ENCODE measurements at regions not wholly inside any gene's neighbourhood (a gene's known extent, or its start where the extent isn't known, plus 50 kb on each side); places are given as distances from the start of the nearest gene placed in this dataset.

- DNase-seq (ENCODE audit: insufficient read length, low spot score) (no peak), FAIRE-seq (no peak)
Measured at GRCh38 chr7:126378642-126379041, 874.1 kb downstream of the GRM8 start.

- DNase-seq (ENCODE audit: insufficient read length, low spot score) (no peak), FAIRE-seq (no peak)
Measured at GRCh38 chr7:126370038-126370668, 882.6 kb downstream of the GRM8 start.

GRCh38 chr7:126362746-126363145 is 890.0 kb downstream of the GRM8 start:
- no peak for FAIRE-seq
- no peak for DNase-seq (ENCODE audit: insufficient read length, low spot score)

- DNase-seq (ENCODE audit: insufficient read length, low spot score): no peak
- FAIRE-seq: no peak
Measured at GRCh38 chr7:126361183-126361582, 891.6 kb downstream of the GRM8 start.

GRCh38 chr7:126339813-126340212 is 912.9 kb downstream of the GRM8 start:
- no peak for FAIRE-seq
- DNase-seq (ENCODE audit: insufficient read length, low spot score): no peak

- FAIRE-seq (no peak), DNase-seq (ENCODE audit: insufficient read length, low spot score) (no peak)
Measured at GRCh38 chr7:126305671-126306070, 947.1 kb downstream of the GRM8 start.

GRCh38 chr7:126303926-126304325 is 948.8 kb downstream of the GRM8 start:
- FAIRE-seq: no peak

GRCh38 chr7:126302639-126303038 is 950.1 kb downstream of the GRM8 start:
- FAIRE-seq: no peak
- no peak for DNase-seq (ENCODE audit: insufficient read length, low spot score)

More at GRCh38 chr7:126303926-126304325, 948.8 kb downstream of the GRM8 start:
- no peak for DNase-seq (ENCODE audit: insufficient read length, low spot score)

GRCh38 chr7:126286317-126286716 is 966.4 kb downstream of the GRM8 start:
- no peak for DNase-seq (ENCODE audit: insufficient read length, low spot score)
- no peak for FAIRE-seq

GRCh38 chr7:126236261-126236660 is 1016.5 kb downstream of the GRM8 start:
- FAIRE-seq: no peak
- no peak for DNase-seq (ENCODE audit: insufficient read length, low spot score)

GRCh38 chr7:126228356-126229061 is 1024.2 kb downstream of the GRM8 start:
- FAIRE-seq: no peak
- DNase-seq (ENCODE audit: insufficient read length, low spot score): no peak

- FAIRE-seq: no peak
Measured at GRCh38 chr7:126227643-126228042, 1025.1 kb downstream of the GRM8 start.

GRCh38 chr7:126227055-126227454 is 1025.7 kb downstream of the GRM8 start:
- DNase-seq (ENCODE audit: insufficient read length, low spot score) (no peak), FAIRE-seq (no peak)

More at GRCh38 chr7:126227643-126228042, 1025.1 kb downstream of the GRM8 start:
- DNase-seq (ENCODE audit: insufficient read length, low spot score): no peak

- no peak for DNase-seq (ENCODE audit: insufficient read length, low spot score)
- FAIRE-seq: no peak
Measured at GRCh38 chr7:126223729-126224128, 1029.0 kb downstream of the GRM8 start.

- no peak for DNase-seq (ENCODE audit: insufficient read length, low spot score)
- no peak for FAIRE-seq
Measured at GRCh38 chr7:126222782-126223181, 1030.0 kb downstream of the GRM8 start.

- no peak for DNase-seq (ENCODE audit: insufficient read length, low spot score)
Measured at GRCh38 chr7:126215785-126216184, 1037.0 kb downstream of the GRM8 start.

GRCh38 chr7:126213876-126214275 is 1038.9 kb downstream of the GRM8 start:
- DNase-seq (ENCODE audit: insufficient read length, low spot score): no peak
- FAIRE-seq: no peak

More at GRCh38 chr7:126215785-126216184, 1037.0 kb downstream of the GRM8 start:
- FAIRE-seq: no peak

GRCh38 chr7:126211875-126212274 is 1040.9 kb downstream of the GRM8 start:
- DNase-seq (ENCODE audit: insufficient read length, low spot score): no peak
- no peak for FAIRE-seq

- FAIRE-seq (no peak), DNase-seq (ENCODE audit: insufficient read length, low spot score) (no peak)
Measured at GRCh38 chr7:126210707-126211106, 1042.0 kb downstream of the GRM8 start.

- FAIRE-seq (no peak), DNase-seq (ENCODE audit: insufficient read length, low spot score) (no peak)
Measured at GRCh38 chr7:126203185-126203584, 1049.6 kb downstream of the GRM8 start.

- FAIRE-seq (no peak), DNase-seq (ENCODE audit: insufficient read length, low spot score) (no peak)
Measured at GRCh38 chr7:126202177-126202576, 1050.6 kb downstream of the GRM8 start.

- DNase-seq (ENCODE audit: insufficient read length, low spot score) (no peak), FAIRE-seq (no peak)
Measured at GRCh38 chr7:126185959-126186580, 1066.7 kb downstream of the GRM8 start.
